Chondrocyte (in vitro differentiated cells): ENCODE measurements at regions not wholly inside any gene's neighbourhood (a gene's known extent, or its start where the extent isn't known, plus 50 kb on each side); places are given as distances from the start of the nearest gene placed in this dataset.
A peak's percentile ranks its signal among the peaks of the same experiment; 100 is the strongest.

Experiments used
- DNase-seq: peaks from one replicate; pipeline ENCODE4 v3.0.0; 2021; ENCODE audit warnings: mixed read lengths, low spot score
- H3K27ac Mint-ChIP-seq: one replicate; pipeline ENCODE4 v1.8.0; 2021; ENCODE audit warnings: mild to moderate bottlenecking, moderate library complexity, mixed read lengths; ENCODE audit not compliant: unreplicated experiment
- H3K27me3 Mint-ChIP-seq: 2 replicates; pipeline ENCODE4 v1.8.0; 2021; ENCODE audit warnings: low read depth, mixed read lengths
- H3K36me3 Mint-ChIP-seq: 2 replicates; pipeline ENCODE4 v1.8.0; 2021; ENCODE audit warnings: low read depth, mixed read lengths
- H3K4me1 Mint-ChIP-seq: 2 replicates; pipeline ENCODE4 v1.8.0; 2021; ENCODE audit warnings: low read depth, mild to moderate bottlenecking, mixed read lengths
- H3K4me3 Mint-ChIP-seq: one replicate; pipeline ENCODE4 v1.8.0; 2021; ENCODE audit warnings: mild to moderate bottlenecking, moderate library complexity, mixed read lengths; ENCODE audit not compliant: unreplicated experiment
- H3K9me3 Mint-ChIP-seq: 2 replicates; pipeline ENCODE4 v1.8.0; 2021; ENCODE audit warnings: low read depth, mixed read lengths
- CTCF ChIP-seq: fragments of 200-600 bp; sonication (generic); IDR thresholded peaks from 2 replicates; pipeline ENCODE4 v1.5.0; 2021; ENCODE audit warnings: antibody characterized with exemption, mild to moderate bottlenecking, moderate library complexity

- Mint-ChIP-seq H3K27ac (peak overlapping the region; percentile 19), H3K9me3 (peaks cover 21% of the 10 kb centered on the region), H3K27me3 (no peaks in the 10 kb centered on the region), H3K36me3 (no peaks in the 10 kb centered on the region), H3K4me1 (peaks cover 22% of the 10 kb centered on the region), H3K4me3 (no peak overlapping the region)
- TF ChIP-seq CTCF = no peak
- no peak for DNase-seq
Observed at GRCh38 chrX:149371986-149372385, 133.1 kb downstream of the IDS start.

- H3K27ac Mint-ChIP-seq = peak overlapping the region; percentile 38
- peaks cover 28% of the 10 kb centered on the region for H3K4me1 Mint-ChIP-seq
- H3K27me3 Mint-ChIP-seq = no peaks in the 10 kb centered on the region
- H3K9me3 Mint-ChIP-seq = peaks cover 17% of the 10 kb centered on the region
- TF ChIP-seq CTCF = no peak
- no peak overlapping the region for H3K4me3 Mint-ChIP-seq
- DNase-seq = no peak
- H3K36me3 Mint-ChIP-seq = no peaks in the 10 kb centered on the region
Observed at GRCh38 chrX:149370097-149370496, 135.0 kb downstream of the IDS start.

- no peak overlapping the region for H3K27ac Mint-ChIP-seq
- peaks cover 18% of the 10 kb centered on the region for H3K9me3 Mint-ChIP-seq
- no peaks in the 10 kb centered on the region for H3K27me3 Mint-ChIP-seq
- H3K36me3 Mint-ChIP-seq = no peaks in the 10 kb centered on the region
- H3K4me1 Mint-ChIP-seq = peaks cover 34% of the 10 kb centered on the region
- no peak for DNase-seq
- no peak overlapping the region for H3K4me3 Mint-ChIP-seq
- no peak for TF ChIP-seq CTCF
Observed at GRCh38 chrX:149365552-149365951, 139.6 kb downstream of the IDS start.

GRCh38 chrX:149365061-149365460 lies 140.0 kb downstream of the IDS start:
- no peak for DNase-seq
- peak overlapping the region; percentile 5 for H3K27ac Mint-ChIP-seq
- H3K36me3 Mint-ChIP-seq = no peaks in the 10 kb centered on the region
- TF ChIP-seq CTCF = no peak
- no peak overlapping the region for H3K4me3 Mint-ChIP-seq
- peaks cover 30% of the 10 kb centered on the region for H3K4me1 Mint-ChIP-seq
- H3K27me3 Mint-ChIP-seq = no peaks in the 10 kb centered on the region
- peaks cover 21% of the 10 kb centered on the region for H3K9me3 Mint-ChIP-seq

- H3K36me3 Mint-ChIP-seq = no peaks in the 10 kb centered on the region
- no peak overlapping the region for H3K27ac Mint-ChIP-seq
- H3K4me1 Mint-ChIP-seq = peaks cover 27% of the 10 kb centered on the region
- peaks cover 24% of the 10 kb centered on the region for H3K9me3 Mint-ChIP-seq
- H3K27me3 Mint-ChIP-seq = no peaks in the 10 kb centered on the region
- no peak for DNase-seq
- H3K4me3 Mint-ChIP-seq = no peak overlapping the region
- no peak for TF ChIP-seq CTCF
Observed at GRCh38 chrX:149363965-149364364, 141.1 kb downstream of the IDS start.
